ENCODE measurements at regions not wholly inside any gene's neighbourhood (a gene's known extent, or its start where the extent isn't known, plus 50 kb on each side); places are given as distances from the start of the nearest gene placed in this dataset.

DNA sequence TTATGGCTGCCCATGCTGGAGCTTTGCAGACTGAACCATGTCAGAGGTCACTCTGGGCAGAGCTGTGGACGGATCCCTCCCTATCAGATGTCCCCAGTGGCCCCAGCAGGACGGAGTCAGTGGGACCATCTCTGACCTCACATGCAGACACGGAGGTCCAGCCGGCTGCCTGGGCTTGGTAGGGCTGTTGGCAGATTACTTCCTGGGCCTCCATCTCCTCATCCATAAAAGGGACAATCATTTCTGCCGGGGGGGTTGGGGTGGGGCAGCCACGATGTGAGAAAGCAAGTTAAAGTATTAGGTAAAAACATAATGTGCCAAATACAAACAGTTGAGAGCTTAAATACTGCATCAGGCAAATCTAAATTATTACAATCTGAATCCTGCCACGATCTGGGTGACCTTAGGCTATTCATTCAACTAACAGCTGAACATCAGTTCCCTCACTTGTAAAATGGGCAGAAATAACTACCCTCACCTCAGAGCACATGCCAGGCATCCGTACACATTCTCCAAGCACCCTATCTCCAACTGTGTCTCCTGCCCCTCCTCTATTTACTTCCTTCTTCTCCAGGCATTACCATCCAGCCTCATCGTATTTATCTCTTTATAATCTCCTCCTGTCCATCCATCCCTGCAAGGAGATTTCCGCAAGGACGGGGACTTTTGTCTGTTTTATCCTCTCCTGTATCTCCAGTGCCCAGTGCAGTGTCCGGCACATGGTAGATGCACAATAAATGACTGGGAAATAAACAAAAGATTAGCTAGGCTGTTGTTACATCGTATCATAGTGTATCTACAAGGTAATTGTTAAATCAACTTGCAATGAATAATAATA lies 192.3 kb upstream of the FOXF1 start:
- TF ChIP-seq, protein P1, sequence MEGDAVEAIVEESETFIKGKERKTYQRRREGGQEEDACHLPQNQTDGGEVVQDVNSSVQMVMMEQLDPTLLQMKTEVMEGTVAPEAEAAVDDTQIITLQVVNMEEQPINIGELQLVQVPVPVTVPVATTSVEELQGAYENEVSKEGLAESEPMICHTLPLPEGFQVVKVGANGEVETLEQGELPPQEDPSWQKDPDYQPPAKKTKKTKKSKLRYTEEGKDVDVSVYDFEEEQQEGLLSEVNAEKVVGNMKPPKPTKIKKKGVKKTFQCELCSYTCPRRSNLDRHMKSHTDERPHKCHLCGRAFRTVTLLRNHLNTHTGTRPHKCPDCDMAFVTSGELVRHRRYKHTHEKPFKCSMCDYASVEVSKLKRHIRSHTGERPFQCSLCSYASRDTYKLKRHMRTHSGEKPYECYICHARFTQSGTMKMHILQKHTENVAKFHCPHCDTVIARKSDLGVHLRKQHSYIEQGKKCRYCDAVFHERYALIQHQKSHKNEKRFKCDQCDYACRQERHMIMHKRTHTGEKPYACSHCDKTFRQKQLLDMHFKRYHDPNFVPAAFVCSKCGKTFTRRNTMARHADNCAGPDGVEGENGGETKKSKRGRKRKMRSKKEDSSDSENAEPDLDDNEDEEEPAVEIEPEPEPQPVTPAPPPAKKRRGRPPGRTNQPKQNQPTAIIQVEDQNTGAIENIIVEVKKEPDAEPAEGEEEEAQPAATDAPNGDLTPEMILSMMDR (conservative IDR thresholded peaks at IDR 0.05 in 1 of 2, IDR thresholded peaks at IDR 0.05 in 1 of 2; ENCODE audit: extremely low read depth in 1 of 2, insufficient read depth in 1 of 2, low read depth in 1 of 2, low read length in 2 of 2), result no peak
- TF ChIP-seq EZH2 (IDR thresholded peaks at IDR 0.05; ENCODE audit: borderline replicate concordance, low read length), result no peak
